ENCODE measurements at regions not wholly inside any gene's neighbourhood (a gene's known extent, or its start where the extent isn't known, plus 50 kb on each side); places are given as distances from the start of the nearest gene placed in this dataset.

- Histone ChIP-seq H3F3A (replicated peaks; ENCODE audit: insufficient read depth) (peaks cover 9% of the 10 kb centered on the region), H3K9me2 (no peaks in the 10 kb centered on the region), H3K36me3 (replicated peaks in 1 of 2; ENCODE audit: control insufficient read depth in 1 of 2, insufficient read depth in 2 of 2, low read length in 1 of 2) (no peaks in the 10 kb centered on the region), H3K4me3 (ENCODE audit: low read depth in 2 of 2, low read length in 1 of 2) (no peak overlapping the region; a peak in 1 of 4 replicates), H3K27me3 (ENCODE audit: insufficient read depth) (no peaks in the 10 kb centered on the region), H3K4me1 (ENCODE audit: control insufficient read depth in 1 of 2, insufficient read depth in 2 of 2, low read depth in 1 of 2, low read length in 1 of 2) (peaks cover 6 to 13% of the 10 kb centered on the region in 2 experiments; a peak in 3 of 4 replicates), H2AFZ (ENCODE audit: low read depth) (no peak overlapping the region), H4K20me1 (ENCODE audit: insufficient read depth) (no peaks in the 10 kb centered on the region), H3K79me2 (ENCODE audit: insufficient read depth) (no peaks in the 10 kb centered on the region), H3K9ac (no peak overlapping the region), H3K4me2 (no peak overlapping the region), H3K9me3 (no peaks in the 10 kb centered on the region), H3K27ac (ENCODE audit: low read depth in 2 of 2, low read length in 1 of 2) (no peak overlapping the region)
- peak; percentile 70 for DNase-seq
- 51% methylated on average over 18 of the region's 20 CpGs for WGBS (ENCODE audit: low lambda C conversion rate)
- CTCF ChIA-PET: interaction anchor here (0.6 to 6.1 kb wide), 11 partner anchors 9 to 212 kb away, joined by 3 to 75 read pairs (median 3); no protein-coding TSS in a partner anchor
- POLR2A ChIA-PET: no interaction called here
- TF ChIP-seq FOXM1 (IDR thresholded peaks at IDR 0.05; ENCODE audit: low read depth) (no peak), SMC3 (IDR thresholded peaks at IDR 0.05; ENCODE audit: low read depth, low read length) (peak; percentile 84), JUND (IDR thresholded peaks at IDR 0.05) (no peak), EP300 (IDR thresholded peaks at IDR 0.05; ENCODE audit: borderline replicate concordance in 1 of 2, low read depth in 1 of 2, low read length in 1 of 2) (no peak), CTCF (IDR thresholded peaks at IDR 0.05) (peak; percentile 90), RAD21 (IDR thresholded peaks at IDR 0.05; ENCODE audit: low read length) (peak; percentile 72), RCOR1 (IDR thresholded peaks at IDR 0.05; ENCODE audit: low read length) (no peak)
These were observed 102.3 kb upstream of the TMPRSS2 start for GRCh38 chr21:41610042-41610839.

DNA sequence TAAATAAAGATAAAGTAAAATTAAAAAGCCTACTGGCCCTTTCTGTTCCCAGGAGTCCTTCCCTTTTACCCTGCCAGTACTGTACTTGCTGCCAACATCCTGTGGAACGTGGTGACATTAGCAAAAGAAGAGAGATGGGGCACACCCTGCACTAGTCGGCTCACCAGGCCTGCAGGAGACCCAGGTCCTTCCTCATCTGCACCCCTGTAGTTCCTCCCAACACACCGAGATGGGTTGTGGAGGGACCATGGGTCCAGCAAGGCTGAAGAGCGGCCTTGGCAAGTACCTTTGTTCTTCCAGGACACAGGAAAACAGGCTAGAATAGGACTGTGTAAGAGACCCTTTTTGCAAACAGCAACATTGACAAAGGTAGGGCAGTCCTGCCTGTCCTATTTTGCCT is 98.7 kb upstream of the TMPRSS2 start:
- no peak overlapping the region for H3K9ac ChIP-seq
- 89% methylated on average over 4 of the region's 4 CpGs for WGBS (ENCODE audit: low lambda C conversion rate)
- no peaks in the 10 kb centered on the region for H3K36me3 ChIP-seq (replicated peaks in 1 of 2; ENCODE audit: control insufficient read depth in 1 of 2, insufficient read depth in 2 of 2, low read length in 1 of 2)
- no peak for DNase-seq
- H3K4me3 ChIP-seq (ENCODE audit: low read depth in 2 of 2, low read length in 1 of 2): no peak overlapping the region
- no peaks in the 10 kb centered on the region for H3K9me2 ChIP-seq
- H3K79me2 ChIP-seq (ENCODE audit: insufficient read depth): no peaks in the 10 kb centered on the region
- no peak overlapping the region for H2AFZ ChIP-seq (ENCODE audit: low read depth)
- ChIA-PET POLR2A (no interaction called here), CTCF (no interaction called here)
- H3F3A ChIP-seq (replicated peaks; ENCODE audit: insufficient read depth): no peaks in the 10 kb centered on the region
- H4K20me1 ChIP-seq (ENCODE audit: insufficient read depth): no peaks in the 10 kb centered on the region
- H3K9me3 ChIP-seq: no peaks in the 10 kb centered on the region
- no peak overlapping the region for H3K27ac ChIP-seq (ENCODE audit: low read depth in 2 of 2, low read length in 1 of 2)
- no peaks in the 10 kb centered on the region for H3K27me3 ChIP-seq (ENCODE audit: insufficient read depth)
- H3K4me2 ChIP-seq: no peak overlapping the region
- H3K4me1 ChIP-seq (ENCODE audit: control insufficient read depth in 1 of 2, insufficient read depth in 2 of 2, low read depth in 1 of 2, low read length in 1 of 2): no peaks in the 10 kb centered on the region
- no peak for TF ChIP-seq POLR2AphosphoS5 (IDR thresholded peaks at IDR 0.05; ENCODE audit: low read depth, low read length)
- no peak for TF ChIP-seq USF1 (IDR thresholded peaks at IDR 0.05; ENCODE audit: borderline replicate concordance, low read depth)
- TF ChIP-seq RFX5 (IDR thresholded peaks at IDR 0.05; ENCODE audit: low read length): no peak
- no peak for TF ChIP-seq CTCF (IDR thresholded peaks at IDR 0.05)
- TF ChIP-seq, protein P1, sequence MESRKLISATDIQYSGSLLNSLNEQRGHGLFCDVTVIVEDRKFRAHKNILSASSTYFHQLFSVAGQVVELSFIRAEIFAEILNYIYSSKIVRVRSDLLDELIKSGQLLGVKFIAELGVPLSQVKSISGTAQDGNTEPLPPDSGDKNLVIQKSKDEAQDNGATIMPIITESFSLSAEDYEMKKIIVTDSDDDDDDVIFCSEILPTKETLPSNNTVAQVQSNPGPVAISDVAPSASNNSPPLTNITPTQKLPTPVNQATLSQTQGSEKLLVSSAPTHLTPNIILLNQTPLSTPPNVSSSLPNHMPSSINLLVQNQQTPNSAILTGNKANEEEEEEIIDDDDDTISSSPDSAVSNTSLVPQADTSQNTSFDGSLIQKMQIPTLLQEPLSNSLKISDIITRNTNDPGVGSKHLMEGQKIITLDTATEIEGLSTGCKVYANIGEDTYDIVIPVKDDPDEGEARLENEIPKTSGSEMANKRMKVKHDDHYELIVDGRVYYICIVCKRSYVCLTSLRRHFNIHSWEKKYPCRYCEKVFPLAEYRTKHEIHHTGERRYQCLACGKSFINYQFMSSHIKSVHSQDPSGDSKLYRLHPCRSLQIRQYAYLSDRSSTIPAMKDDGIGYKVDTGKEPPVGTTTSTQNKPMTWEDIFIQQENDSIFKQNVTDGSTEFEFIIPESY (IDR thresholded peaks at IDR 0.05; ENCODE audit: borderline replicate concordance, low read depth): no peak
- TF ChIP-seq, protein P2, sequence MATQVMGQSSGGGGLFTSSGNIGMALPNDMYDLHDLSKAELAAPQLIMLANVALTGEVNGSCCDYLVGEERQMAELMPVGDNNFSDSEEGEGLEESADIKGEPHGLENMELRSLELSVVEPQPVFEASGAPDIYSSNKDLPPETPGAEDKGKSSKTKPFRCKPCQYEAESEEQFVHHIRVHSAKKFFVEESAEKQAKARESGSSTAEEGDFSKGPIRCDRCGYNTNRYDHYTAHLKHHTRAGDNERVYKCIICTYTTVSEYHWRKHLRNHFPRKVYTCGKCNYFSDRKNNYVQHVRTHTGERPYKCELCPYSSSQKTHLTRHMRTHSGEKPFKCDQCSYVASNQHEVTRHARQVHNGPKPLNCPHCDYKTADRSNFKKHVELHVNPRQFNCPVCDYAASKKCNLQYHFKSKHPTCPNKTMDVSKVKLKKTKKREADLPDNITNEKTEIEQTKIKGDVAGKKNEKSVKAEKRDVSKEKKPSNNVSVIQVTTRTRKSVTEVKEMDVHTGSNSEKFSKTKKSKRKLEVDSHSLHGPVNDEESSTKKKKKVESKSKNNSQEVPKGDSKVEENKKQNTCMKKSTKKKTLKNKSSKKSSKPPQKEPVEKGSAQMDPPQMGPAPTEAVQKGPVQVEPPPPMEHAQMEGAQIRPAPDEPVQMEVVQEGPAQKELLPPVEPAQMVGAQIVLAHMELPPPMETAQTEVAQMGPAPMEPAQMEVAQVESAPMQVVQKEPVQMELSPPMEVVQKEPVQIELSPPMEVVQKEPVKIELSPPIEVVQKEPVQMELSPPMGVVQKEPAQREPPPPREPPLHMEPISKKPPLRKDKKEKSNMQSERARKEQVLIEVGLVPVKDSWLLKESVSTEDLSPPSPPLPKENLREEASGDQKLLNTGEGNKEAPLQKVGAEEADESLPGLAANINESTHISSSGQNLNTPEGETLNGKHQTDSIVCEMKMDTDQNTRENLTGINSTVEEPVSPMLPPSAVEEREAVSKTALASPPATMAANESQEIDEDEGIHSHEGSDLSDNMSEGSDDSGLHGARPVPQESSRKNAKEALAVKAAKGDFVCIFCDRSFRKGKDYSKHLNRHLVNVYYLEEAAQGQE (IDR thresholded peaks at IDR 0.05; ENCODE audit: low read depth, low read length): no peak
- TF ChIP-seq RCOR1 (IDR thresholded peaks at IDR 0.05; ENCODE audit: low read length): no peak
- TF ChIP-seq, protein P3, sequence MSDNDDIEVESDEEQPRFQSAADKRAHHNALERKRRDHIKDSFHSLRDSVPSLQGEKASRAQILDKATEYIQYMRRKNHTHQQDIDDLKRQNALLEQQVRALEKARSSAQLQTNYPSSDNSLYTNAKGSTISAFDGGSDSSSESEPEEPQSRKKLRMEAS (IDR thresholded peaks at IDR 0.05; ENCODE audit: low read depth): no peak
- TF ChIP-seq FOXM1 (IDR thresholded peaks at IDR 0.05; ENCODE audit: low read depth): no peak

Measured in SK-N-SH (cell line).